ENCODE measurements at regions not wholly inside any gene's neighbourhood (a gene's known extent, or its start where the extent isn't known, plus 50 kb on each side); places are given as distances from the start of the nearest gene placed in this dataset.

- H2BK15ac ChIP-seq (ENCODE audit: low read depth, low read length) = no peak overlapping the region
- CTCF ChIA-PET = interaction anchor here (0.6 kb wide), 1 partner anchor 14 kb away, joined by 3 read pairs; no protein-coding TSS in a partner anchor
- no peak overlapping the region for H2BK5ac ChIP-seq (ENCODE audit: low read depth, low read length, poor library complexity, severe bottlenecking)
- no peak overlapping the region for H2AFZ ChIP-seq (replicated peaks; ENCODE audit: low read length, poor library complexity)
- no peaks in the 10 kb centered on the region for H3K27me3 ChIP-seq (ENCODE audit: control insufficient read depth, insufficient read depth, low read length)
- H2BK20ac ChIP-seq (ENCODE audit: low read depth, low read length) = no peak overlapping the region
- no peak overlapping the region for H3K56ac ChIP-seq (ENCODE audit: extremely low read depth, insufficient read depth, low read length)
- ATAC-seq (ENCODE audit: low read depth) (no peak), DNase-seq (no peak)
- no peak overlapping the region for H2BK120ac ChIP-seq (ENCODE audit: low read depth, low read length)
- no peak overlapping the region for H4K8ac ChIP-seq (ENCODE audit: low read depth in 2 of 2, low read length in 2 of 2)
- H3K4me1 ChIP-seq (ENCODE audit: control insufficient read depth, insufficient read depth, low read length) = peaks cover 2% of the 10 kb centered on the region; the same call in 1 of the 2 replicates
- 100% methylated on average over 2 of the region's 2 CpGs; no CpG with 5 or more reads in 1 of the 2 experiments for WGBS, 2 experiments (ENCODE audit: extremely low coverage in 2 of 2, insufficient read length in 1 of 2)
- H3K9me3 ChIP-seq (ENCODE audit: control insufficient read depth, insufficient read depth, low read length) = no peaks in the 10 kb centered on the region
- H3K4ac ChIP-seq (ENCODE audit: low read depth, low read length) = no peak overlapping the region
- no peaks in the 10 kb centered on the region for H3K9me1 ChIP-seq (ENCODE audit: insufficient read depth, low read length)
- TF ChIP-seq SMC3 (IDR thresholded peaks at IDR 0.05; ENCODE audit: low read depth, low read length) (no peak), MAZ (IDR thresholded peaks at IDR 0.05; ENCODE audit: borderline replicate concordance, low read depth, low read length) (no peak)
- H3K9ac ChIP-seq (ENCODE audit: low read depth, low read length) = no peak overlapping the region
- H2AK5ac ChIP-seq (ENCODE audit: low read depth, low read length) = no peak overlapping the region
- H2AK9ac ChIP-seq (replicated peaks; ENCODE audit: low read depth, low read length, poor library complexity) = no peak overlapping the region
- H3K14ac ChIP-seq (replicated peaks; ENCODE audit: low read depth, low read length) = no peak overlapping the region
- intact Hi-C loops (cut with micrococcal nuclease) (no loop called here), dilution Hi-C loops (cut with HindIII; ENCODE audit: low sequenced_read_pairs, unreplicated experiment) (no loop called here), in situ Hi-C loops (cut with MboI; ENCODE audit: low sequenced_read_pairs) (no loop called here)
- H3K18ac ChIP-seq (ENCODE audit: low read depth, low read length) = no peak overlapping the region
- H3K79me1 ChIP-seq (ENCODE audit: low read depth in 1 of 2, low read length in 2 of 2) = no peaks in the 10 kb centered on the region
- no peaks in the 10 kb centered on the region for H4K20me1 ChIP-seq (ENCODE audit: insufficient read depth, low read length)
- H3K27ac ChIP-seq (ENCODE audit: insufficient read depth, low read length) = no peak overlapping the region
- no peak overlapping the region for H3K4me3 ChIP-seq (ENCODE audit: insufficient read depth, low read depth, low read length)
- no TSS peak for BruUV-seq (replicated peaks)
- no peak overlapping the region for H4K5ac ChIP-seq (ENCODE audit: low read depth, low read length)
- no peak overlapping the region for H3K23ac ChIP-seq (ENCODE audit: low read depth, low read length)
- POLR2A ChIA-PET (ENCODE audit: unreplicated experiment) = no interaction called here
- H3K4me2 ChIP-seq (ENCODE audit: low read depth, low read length) = no peak overlapping the region
- no peak overlapping the region for H4K91ac ChIP-seq (ENCODE audit: insufficient read depth, low read depth, low read length)
- H3K36me3 ChIP-seq (ENCODE audit: control insufficient read depth, insufficient read depth, low read length) = no peaks in the 10 kb centered on the region
These were observed 267.3 kb downstream of the SNAPC1 start for GRCh38 chr14:62029569-62029924.

All from IMR-90 (cell line).